ENCODE measurements at regions not wholly inside any gene's neighbourhood (a gene's known extent, or its start where the extent isn't known, plus 50 kb on each side); places are given as distances from the start of the nearest gene placed in this dataset.

- TF ChIP-seq, protein P1, sequence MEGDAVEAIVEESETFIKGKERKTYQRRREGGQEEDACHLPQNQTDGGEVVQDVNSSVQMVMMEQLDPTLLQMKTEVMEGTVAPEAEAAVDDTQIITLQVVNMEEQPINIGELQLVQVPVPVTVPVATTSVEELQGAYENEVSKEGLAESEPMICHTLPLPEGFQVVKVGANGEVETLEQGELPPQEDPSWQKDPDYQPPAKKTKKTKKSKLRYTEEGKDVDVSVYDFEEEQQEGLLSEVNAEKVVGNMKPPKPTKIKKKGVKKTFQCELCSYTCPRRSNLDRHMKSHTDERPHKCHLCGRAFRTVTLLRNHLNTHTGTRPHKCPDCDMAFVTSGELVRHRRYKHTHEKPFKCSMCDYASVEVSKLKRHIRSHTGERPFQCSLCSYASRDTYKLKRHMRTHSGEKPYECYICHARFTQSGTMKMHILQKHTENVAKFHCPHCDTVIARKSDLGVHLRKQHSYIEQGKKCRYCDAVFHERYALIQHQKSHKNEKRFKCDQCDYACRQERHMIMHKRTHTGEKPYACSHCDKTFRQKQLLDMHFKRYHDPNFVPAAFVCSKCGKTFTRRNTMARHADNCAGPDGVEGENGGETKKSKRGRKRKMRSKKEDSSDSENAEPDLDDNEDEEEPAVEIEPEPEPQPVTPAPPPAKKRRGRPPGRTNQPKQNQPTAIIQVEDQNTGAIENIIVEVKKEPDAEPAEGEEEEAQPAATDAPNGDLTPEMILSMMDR (IDR thresholded peaks at IDR 0.05) = no peak
- no peak for TF ChIP-seq POLR2A (IDR thresholded peaks at IDR 0.05)
These were observed 215.6 kb downstream of the LIG4 start for GRCh38 chr13:107999751-108000150.

Measured in thyroid gland (tissue), 4 donors.